HG02884 (cell line): ENCODE measurements at regions not wholly inside any gene's neighbourhood (a gene's known extent, or its start where the extent isn't known, plus 50 kb on each side); places are given as distances from the start of the nearest gene placed in this dataset.
A peak's percentile ranks its signal among the peaks of the same experiment; 100 is the strongest.
"Not testable (repeated sequence)": the region's sequence is repeated elsewhere in the genome, so short reads cannot be mapped to it uniquely, and the experiment has no call there.

Experiments used
- ATAC-seq: cut with Tn5 transposase; IDR thresholded peaks from one replicate; pipeline ENCODE4 v1.9.1; 2021; ENCODE audit warnings: mild to moderate bottlenecking, moderate library complexity; ENCODE audit not compliant: unreplicated experiment

- no peak for ATAC-seq
These were observed 201.0 kb upstream of the NABP1 start for GRCh38 chr2:191476901-191477300.

DNA sequence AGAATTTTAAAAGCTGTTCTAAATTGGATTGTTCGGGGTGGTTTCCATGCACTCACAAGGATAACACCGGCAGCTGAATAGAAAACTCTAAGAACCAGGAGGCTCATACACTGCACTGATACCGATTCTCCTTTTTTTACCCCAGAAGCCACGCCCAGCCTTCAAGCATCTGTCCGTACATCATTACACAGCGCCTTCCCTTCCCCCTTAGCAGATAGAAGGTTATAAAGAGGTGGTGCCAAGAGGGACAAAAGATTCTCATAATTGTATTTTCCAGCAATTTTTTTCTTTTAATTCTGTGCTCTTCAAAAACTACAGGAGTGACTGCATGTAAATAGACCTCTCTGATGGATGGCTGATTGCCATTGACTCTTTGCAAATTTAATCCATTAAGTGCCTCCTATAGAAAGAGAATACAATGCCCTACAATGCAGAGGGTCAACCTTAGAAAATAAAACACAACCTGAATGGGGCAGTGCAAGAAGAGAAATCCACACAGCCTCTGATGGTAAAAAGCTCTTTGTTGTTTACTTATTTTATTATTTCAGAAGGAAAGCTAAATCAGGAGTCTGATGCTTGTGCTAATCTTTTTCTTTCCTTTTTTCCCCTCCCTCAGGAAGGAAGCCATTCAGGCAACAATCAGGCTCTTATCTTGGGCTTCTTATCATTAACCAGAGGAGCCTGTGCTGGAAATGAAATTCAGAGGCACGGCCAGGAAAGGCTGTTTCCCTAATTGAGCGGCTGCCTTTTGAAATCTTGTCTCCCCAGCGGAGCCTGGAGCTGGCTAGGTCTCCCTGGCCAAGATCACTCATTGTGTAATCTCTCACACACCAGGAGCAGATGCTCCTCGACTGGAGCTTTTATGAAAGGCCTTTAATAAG is 198.9 kb upstream of the NABP1 start:
- no peak for ATAC-seq

GRCh38 chr2:191479680-191480023 is 198.3 kb upstream of the NABP1 start:
- peak; percentile 81 for ATAC-seq

DNA sequence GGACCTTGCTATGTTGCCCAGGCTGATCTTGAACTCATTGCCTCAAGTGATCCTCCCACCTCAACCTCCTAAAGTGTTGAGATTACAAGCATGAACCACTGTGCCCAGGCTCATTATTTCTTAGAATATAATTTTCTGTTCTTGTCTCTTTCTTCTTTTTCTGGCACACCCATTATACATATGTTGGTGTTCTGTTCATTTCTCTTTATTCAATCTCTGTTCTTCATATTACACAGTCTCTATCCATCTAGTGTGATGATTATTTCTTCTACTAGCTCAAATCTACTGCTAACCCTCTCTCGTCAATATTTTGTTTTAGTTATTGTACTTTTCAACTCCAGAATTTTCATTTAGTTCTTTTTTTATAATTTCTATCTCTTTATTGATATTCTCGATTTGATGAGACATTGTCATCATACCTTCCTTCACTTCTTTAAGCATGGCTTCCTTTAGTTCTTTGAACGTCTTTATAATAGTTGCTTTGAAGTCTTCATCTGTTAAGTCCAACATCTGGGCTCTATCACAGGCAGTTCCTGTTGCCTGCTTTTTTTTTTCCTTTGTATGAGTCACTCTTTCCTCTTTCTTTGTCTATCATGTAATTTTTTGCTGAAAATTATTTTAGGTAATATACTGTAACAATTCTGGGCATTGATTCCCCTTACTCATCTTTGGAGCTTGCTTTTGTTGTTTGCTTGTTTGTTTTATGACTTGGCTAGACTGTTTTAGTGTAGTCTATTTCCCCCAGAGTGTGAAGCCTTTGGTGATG is 196.4 kb upstream of the NABP1 start:
- ATAC-seq = no peak

DNA sequence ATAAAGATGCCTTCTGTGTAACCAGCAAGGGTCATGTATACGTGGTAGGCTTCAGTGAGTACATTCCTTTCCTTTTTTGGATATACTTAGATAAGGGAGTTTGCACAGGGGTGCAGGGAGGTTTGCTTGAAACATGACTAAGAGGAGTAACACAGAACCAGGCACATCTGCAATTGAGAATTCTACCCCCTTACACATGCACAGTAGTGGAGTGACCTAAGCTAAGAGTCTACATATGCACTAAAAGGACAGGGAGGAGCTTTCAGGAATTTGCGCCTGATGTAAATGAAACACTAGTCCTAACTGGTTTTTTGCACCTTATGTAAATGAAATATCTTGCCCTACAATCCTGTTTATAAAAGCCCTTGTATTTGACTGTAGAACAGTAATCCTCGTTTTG is 194.8 kb upstream of the NABP1 start:
- ATAC-seq = no peak

GRCh38 chr2:191486584-191487320 is 191.2 kb upstream of the NABP1 start:
- ATAC-seq = no peak

DNA sequence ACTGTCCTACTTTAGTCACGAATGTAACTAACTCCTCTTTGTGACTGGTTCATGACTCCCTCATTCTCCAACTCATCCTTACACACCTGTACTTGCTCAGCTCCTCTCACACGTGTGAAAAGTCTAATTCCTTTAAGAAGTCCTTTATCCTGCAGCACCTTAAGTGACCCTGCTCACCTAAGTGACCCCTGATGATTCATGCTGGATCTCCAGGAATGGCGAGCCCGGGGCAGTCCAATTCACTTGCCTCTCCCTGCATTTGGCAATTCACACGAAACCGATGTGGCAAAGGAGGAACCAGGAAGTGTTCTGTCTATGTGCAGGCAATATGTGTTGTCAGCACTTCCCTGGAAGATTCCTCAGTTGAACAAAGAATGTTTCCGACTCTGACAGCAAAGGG is 189.8 kb upstream of the NABP1 start:
- no peak for ATAC-seq

DNA sequence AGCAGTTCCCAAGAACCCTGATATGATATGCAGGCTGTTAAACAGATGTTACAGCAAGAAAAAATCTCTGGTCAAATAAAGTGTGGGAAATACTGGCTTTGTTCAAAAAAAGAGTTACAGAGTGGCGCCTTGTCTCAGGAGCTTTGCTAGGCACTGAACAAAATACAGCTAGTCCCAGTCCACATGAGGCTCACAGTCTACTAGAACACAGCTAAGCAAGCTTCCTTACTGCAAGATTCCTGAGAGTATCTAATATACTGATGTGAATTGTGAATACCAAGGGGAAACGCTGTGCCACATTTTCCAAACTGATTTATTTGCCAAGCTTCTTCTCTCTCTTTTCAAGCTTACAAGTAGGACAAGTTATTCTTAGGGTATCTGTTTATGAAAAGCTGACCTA is 188.8 kb upstream of the NABP1 start:
- ATAC-seq = no peak

GRCh38 chr2:191496838-191497237 is 181.1 kb upstream of the NABP1 start:
- ATAC-seq = no peak

GRCh38 chr2:191497822-191498221 is 180.1 kb upstream of the NABP1 start:
- no peak for ATAC-seq

GRCh38 chr2:191499050-191499449 is 178.9 kb upstream of the NABP1 start:
- no peak for ATAC-seq

- ATAC-seq = no peak
These were observed 177.9 kb upstream of the NABP1 start for GRCh38 chr2:191499874-191500565.

GRCh38 chr2:191500566-191500883 is 177.4 kb upstream of the NABP1 start:
- ATAC-seq = no peak

DNA sequence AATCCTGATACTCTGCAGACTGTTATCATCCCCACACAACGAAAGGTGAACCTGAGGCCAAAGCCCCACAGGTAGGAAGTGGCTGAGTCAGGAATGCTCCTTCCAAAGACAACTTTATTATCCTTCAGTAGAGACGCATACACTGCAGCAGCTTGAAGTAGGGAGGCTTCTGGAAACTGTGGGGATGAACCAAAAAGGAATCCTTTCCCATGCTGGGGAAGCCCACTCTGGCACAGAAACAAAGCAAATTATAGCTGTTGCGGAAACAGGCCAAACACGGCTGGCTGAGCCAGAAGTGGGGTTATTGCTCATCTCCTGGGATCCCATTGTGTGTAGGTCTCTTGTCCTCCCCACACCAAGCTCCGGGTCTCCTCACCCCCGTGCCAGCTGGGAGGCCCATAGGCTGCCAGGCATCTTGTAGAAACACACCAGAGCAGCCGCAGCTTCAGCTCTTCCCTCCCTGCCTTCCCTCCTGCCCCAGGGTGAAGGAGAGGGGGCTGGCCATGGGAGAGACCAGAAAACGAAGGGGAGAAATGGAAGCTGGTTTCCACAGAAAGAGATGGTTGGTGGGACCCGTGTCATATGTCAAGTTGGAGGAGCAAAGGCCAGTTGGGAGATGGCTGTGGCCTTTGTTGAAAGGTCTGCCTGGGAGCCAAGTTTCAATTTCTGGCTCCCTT is 176.9 kb upstream of the NABP1 start:
- ATAC-seq = no peak

GRCh38 chr2:191501561-191502168 is 176.3 kb upstream of the NABP1 start:
- ATAC-seq = no peak

DNA sequence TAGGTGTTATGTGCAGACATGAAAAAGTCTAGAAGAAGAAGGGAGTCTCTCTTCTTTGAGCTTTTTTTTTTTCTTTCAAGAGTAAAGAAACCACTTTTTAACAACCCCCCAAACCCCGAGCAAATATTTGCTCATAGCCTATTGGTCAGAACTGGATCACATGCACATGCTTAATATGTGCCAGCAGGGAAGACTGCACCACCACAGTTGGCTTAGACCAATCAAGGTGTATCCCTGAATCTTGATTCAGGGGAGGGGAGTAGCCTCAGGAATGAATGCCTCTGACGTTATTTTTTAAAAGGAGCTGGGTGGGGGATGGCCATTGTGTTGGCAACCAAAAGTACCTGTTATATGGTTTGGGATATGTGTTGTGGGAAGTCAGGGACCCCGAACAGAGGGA is 171.4 kb upstream of the NABP1 start:
- ATAC-seq = no peak

GRCh38 chr2:191507252-191507853 is 170.6 kb upstream of the NABP1 start:
- not testable (repeated sequence) for ATAC-seq

DNA sequence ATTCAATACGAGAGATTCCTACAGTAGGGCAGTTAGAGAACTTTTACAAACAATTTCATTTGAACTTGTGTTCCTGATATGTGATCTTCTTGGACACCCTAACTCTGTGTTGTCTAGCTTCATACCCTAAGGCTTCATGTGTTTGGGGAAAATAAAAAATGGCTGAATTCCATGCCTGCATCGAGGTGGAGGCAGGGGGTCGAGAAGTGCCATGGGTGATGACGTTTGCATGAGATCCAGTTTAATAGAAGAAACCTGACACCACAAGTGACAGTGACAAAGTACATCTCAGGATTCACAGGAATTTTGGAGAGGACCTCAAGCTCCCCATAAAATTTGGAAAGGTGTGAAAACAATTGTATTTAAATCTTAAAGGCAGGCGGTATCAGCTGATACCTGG is 169.2 kb upstream of the NABP1 start:
- ATAC-seq = no peak

DNA sequence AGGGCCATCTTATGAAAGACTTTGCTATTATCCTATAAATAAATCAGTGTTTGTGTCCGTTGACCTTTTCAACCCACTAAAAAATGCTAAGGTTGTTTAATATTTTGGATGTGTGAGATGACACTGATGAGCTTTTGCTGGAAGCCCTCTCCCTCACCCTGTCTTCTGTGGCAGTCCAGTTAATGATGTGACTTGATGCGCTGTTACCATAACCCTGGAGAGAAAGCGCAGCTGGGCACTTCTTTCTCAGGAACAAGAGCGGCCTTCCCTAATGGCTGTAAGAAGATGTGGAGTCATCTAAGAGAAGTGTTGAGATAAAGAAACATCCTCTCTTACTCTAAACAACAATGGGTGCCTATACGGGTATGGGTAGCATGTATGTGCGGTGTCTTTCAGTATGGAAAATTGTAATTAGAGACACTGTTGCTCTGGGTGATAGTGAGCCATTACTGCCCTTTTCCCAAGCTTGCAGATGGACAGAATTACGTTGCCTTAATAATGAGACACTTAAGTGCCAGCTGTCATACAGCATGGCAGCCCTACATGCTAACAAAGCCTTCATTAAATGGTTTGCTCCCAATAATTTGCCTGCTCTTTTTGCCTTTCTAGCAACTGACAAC is 165.6 kb upstream of the NABP1 start:
- no peak for ATAC-seq
